ENCODE measurements at regions not wholly inside any gene's neighbourhood (a gene's known extent, or its start where the extent isn't known, plus 50 kb on each side); places are given as distances from the start of the nearest gene placed in this dataset.
"Not testable (repeated sequence)": the region's sequence is repeated elsewhere in the genome, so short reads cannot be mapped to it uniquely, and the experiment has no call there.

DNA sequence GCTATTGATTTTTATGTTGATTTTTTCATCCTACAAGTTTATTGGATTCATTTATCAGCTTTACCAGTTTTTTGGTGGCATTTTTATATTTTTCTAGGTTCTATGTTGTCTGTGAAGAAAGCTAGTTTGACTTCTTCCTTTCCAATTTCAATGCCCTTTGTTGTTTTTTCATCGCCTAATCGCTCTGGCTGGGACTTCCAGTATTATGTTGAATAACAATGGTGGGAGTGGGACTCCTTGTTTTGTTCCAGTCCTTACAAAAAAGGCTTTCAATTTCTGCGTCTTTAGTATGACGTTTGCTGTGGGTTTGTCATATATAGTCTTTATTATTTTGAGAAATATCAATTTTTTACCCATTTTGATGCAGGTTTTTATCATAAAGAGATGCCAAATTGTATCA lies 175.6 kb upstream of the CCNH start:
- no peak for DNase-seq

DNA sequence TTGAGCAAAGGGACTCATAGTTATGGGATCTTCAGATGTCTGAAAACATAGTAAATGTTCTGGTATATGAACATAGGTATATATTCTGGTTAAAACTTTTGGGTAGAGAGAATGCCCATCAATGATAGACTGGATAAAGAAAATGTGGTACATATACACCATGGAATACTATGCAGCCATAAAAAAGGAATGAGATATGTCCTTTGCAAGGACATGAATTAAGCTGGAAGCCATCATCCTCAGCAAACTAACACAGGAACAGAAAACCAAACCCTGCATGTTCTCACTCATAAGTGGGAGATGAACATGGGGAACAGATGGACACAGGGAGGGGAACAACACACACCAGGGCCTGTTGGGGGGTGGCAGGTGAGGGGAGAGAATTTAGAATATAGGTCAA lies 171.0 kb upstream of the CCNH start:
- not testable (repeated sequence) for DNase-seq

DNA sequence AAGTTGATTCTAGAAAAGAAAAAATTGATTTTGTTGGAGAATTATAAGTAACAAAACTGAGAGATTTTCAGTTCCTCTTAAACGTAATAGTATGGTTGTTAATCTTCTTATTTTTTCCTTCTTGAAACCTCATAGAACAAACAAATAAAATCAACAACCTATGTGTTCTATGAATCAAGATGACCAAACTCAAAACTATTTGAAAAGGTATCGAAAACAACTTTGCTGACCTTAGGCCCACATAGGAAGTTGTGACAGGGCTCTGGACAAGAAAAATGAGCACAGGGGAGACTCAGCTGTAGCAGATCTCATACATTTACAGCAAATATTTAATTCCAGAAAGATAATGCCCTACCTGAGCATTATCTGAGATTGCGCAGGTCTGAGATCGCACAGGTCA lies 169.4 kb upstream of the CCNH start:
- DNase-seq: no peak

GRCh38 chr5:87581661-87582060 lies 168.9 kb upstream of the CCNH start:
- DNase-seq: no peak

- DNase-seq: no peak
Observed at GRCh38 chr5:87579678-87580077, 166.9 kb upstream of the CCNH start.

DNA sequence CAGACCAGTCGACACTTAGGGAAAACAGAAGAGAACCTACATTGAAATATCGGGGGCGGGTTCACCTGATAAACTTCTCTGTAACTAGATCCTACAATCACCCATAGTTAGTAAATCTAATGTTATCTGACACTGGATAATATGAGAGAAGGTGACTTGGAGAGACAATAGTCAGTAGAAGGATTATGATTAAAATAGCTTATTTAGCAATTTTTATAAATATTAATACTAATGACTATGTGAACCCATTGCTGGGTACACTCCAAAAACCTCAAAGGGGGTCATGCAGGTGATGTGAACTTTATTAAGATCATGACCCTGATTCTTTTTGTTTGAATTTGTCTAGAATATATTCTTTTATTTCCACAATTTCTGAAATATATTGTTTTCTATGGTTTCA lies 164.1 kb upstream of the CCNH start:
- no peak for DNase-seq

GRCh38 chr5:87576306-87576705 lies 163.6 kb upstream of the CCNH start:
- not testable (repeated sequence) for DNase-seq

DNA sequence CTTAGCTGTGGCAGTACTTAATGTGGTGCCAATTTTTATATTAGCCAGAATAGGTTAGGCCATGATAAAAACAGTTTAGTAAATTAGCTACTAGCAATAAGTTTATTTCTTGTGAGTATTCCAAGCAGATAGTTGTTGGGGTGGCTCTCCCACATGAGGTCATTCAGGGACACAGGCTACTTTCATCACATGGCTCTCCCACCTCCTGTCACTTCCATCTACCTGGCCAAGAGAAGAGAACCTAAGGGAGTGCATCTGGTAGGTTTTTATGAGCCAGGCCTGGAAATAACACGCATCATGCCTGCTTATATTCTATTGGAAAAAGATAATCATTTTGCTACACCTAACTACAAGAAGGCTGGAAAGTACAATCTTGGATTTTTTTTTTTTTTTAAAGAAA lies 161.4 kb upstream of the CCNH start:
- DNase-seq: no peak

DNA sequence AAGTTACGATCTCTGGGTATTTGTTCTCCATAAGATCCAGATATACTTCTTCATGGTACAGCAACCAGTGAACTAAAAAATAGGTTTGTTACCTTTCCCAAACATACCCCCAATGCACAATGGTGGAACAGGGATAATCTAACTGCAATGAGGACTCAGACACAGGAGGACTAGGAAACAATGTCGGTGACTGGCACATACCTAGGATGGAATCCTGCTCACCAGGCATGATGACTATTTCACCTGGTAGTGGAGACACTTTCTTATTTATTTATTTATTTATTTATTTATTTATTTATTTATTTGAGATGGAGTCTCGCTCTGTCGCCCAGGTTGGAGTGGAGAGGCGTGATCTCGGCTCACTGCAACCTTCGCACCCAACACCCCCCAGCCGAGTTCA lies 159.9 kb upstream of the CCNH start:
- DNase-seq: no peak

DNA sequence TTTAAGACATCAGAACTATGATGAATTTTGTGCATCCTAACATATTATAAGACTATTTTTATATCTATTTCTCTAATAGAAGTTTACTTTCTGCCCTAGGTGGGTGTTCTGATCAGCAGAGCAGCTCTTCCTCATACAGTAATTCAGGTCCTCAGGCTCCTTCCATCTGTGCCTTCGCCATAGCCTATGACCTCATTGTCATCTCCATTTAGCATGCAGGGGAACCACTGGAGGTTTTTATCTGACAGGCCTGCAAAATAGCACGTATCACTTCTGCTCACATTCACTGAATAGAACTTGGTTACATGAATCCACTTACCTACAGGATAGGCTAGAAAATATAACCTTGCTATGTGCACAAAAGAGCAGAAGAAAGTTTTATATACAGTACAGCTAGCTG lies 159.4 kb upstream of the CCNH start:
- no peak for DNase-seq

- no peak for DNase-seq
Observed at GRCh38 chr5:87570366-87570765, 157.6 kb upstream of the CCNH start.

- DNase-seq: no peak
Observed at GRCh38 chr5:87562068-87562467, 149.3 kb upstream of the CCNH start.

GRCh38 chr5:87560528-87560927 lies 147.8 kb upstream of the CCNH start:
- no peak for DNase-seq

DNA sequence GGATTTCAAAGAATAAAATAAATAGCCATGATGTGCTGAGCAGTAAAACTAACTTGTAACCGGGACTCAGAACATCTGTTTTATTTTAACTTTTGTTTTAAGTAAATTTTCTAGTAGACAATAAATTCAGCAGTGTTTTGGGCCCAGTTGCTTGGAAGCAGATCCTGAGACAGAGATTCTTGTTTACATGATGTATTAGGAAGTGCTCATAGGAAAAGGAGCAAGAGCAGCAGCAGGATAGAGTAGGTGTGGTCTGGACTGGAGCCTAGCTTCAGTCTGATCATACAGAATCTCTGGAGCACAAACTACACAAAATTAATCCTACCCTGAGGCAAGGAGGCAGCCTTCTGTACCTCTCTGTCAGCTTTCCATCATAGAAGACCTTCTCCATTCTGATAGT lies 139.2 kb upstream of the CCNH start:
- DNase-seq: no peak

GRCh38 chr5:87541676-87542075 lies 128.9 kb upstream of the CCNH start:
- DNase-seq: no peak

DNA sequence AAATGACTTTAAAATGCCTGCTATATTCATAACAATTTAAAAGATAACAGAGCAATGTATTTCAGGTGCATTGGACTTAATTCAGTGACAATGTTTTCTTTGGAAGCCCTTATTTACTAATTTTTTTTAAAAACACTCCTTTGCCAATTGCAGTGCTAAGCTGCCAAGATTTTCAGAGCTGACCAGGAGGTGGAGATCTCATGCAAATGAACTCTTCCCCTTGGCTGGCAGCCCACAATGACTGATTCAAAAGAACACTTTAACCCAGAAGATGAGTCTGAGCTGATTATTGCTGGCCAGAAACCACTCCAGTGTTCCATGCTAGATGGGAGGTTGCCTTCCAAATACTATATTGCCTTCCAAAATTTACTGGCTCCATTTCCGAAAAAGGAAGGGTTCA lies 128.3 kb upstream of the CCNH start:
- no peak for DNase-seq

- no peak for DNase-seq
Observed at GRCh38 chr5:87539839-87540238, 127.1 kb upstream of the CCNH start.

GRCh38 chr5:87536365-87536764 lies 123.6 kb upstream of the CCNH start:
- DNase-seq: no peak

- no peak for DNase-seq
Observed at GRCh38 chr5:87535706-87536105, 123.0 kb upstream of the CCNH start.

GRCh38 chr5:87529486-87530076 lies 116.9 kb upstream of the CCNH start:
- DNase-seq: no peak

DNA sequence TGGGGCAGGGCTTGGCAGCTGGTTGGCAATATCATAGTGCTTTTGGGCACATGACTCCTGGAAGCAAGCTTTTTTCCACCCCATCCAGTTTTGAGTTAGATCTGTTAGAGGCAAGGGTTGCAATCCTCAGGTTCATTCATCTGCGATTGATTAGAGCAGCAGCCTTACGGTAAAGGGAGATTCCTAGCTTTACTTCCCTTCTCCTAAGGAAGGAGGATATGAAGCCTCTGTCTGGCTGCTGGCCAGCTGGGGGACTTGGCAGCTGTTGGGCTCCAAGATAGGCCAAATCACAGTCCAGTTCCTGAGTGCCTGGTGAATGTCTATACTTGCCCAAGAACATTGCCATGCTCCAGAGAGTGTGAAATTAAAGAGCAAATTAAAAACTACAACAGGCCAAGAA lies 113.4 kb upstream of the CCNH start:
- no peak for DNase-seq

- no peak for DNase-seq
Observed at GRCh38 chr5:87524217-87524616, 111.5 kb upstream of the CCNH start.

DNA sequence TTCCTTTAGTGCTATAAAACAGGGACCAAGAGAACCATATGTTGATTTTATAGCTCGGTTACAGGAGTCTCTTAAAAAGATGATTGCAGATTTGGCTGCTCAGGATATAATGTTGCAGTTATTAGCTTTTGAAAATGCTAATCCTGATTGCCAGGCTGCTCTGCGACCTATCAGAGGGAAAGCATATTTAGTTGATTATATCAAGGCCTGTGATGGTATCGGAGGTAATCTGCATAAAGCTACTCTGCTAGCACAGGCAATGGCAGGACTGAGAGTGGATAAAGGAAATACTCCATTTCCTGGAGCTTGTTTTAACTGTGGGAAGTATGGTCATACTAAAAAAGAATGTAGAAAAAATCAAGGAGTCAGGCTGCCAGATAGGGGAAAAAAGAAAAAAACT lies 99.0 kb upstream of the CCNH start:
- DNase-seq: not testable (repeated sequence)

DNA sequence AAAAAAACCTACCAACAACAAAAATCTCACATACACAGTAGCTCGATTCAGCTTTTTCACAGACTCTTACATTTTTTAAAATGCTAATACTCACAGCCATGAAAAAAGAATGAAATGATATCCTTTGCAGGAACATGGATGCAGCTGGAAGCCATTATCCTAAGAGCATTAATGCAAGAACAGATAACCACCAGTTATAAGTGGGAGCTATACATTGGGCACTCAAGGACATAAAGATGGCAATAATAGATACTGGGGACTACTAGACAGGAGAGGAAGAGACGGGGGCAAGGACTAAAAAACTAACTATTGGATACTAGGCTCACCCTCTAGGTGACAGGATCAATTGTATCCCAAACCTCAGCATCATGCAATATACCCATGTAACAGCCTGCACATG lies 90.3 kb upstream of the CCNH start:
- DNase-seq: no peak

- no peak for DNase-seq
Observed at GRCh38 chr5:87499478-87500410, 87.0 kb upstream of the CCNH start.
